IMR-90 (cell line): ENCODE measurements at regions not wholly inside any gene's neighbourhood (a gene's known extent, or its start where the extent isn't known, plus 50 kb on each side); places are given as distances from the start of the nearest gene placed in this dataset.
A peak's percentile ranks its signal among the peaks of the same experiment; 100 is the strongest.

Experiments used
- ATAC-seq: fragments of 200-7000 bp; cut with Tn5 transposase; 2 replicates; pipeline ENCODE4 v1.9.1; 2020; ENCODE audit warnings: low read depth, mild to moderate bottlenecking, moderate library complexity
- BruUV-seq: library from RNA; stranded (reverse); fragments of 400-500 nt; replicated peaks from 2 replicates; lab custom pipeline; 2021; lab: Mats Ljungman, UMichigan
- CTCF ChIA-PET: fragments of 300-600 bp; formaldehyde crosslinking; extraction: SDS; loops from one replicate; lab custom pipeline; 2021; ENCODE audit warnings: antibody characterized with exemption; lab: Yijun Ruan, JAX
- POLR2A ChIA-PET: fragments of 300-600 bp; sonication (Branson Sonifier 250); formaldehyde crosslinking; loops from one replicate; lab custom pipeline; 2022; ENCODE audit warnings: antibody characterized with exemption; ENCODE audit not compliant: unreplicated experiment; lab: Charles Lee
- DNase-seq: peaks from one replicate; pipeline ENCODE4 v3.0.0; 2013
- H2AFZ ChIP-seq: replicated peaks from 2 replicates; pipeline ENCODE3; 2013; ENCODE audit warnings: low read length, mild to moderate bottlenecking; ENCODE audit not compliant: poor library complexity
- H2AK5ac ChIP-seq: 2 replicates; pipeline ENCODE4 v1.6.1; 2013; ENCODE audit warnings: low read depth, low read length, inconsistent platforms
- H2AK9ac ChIP-seq: replicated peaks from 2 replicates; pipeline ENCODE3; 2013; ENCODE audit warnings: mild to moderate bottlenecking, low read depth, low read length, moderate library complexity; ENCODE audit not compliant: poor library complexity
- H2BK120ac ChIP-seq: 2 replicates; pipeline ENCODE4 v1.6.1; 2013; ENCODE audit warnings: low read depth, low read length, inconsistent platforms
- H2BK15ac ChIP-seq: 3 replicates; pipeline ENCODE4 v1.6.1; 2013; ENCODE audit warnings: low read depth, low read length, inconsistent platforms
- H2BK20ac ChIP-seq: 2 replicates; pipeline ENCODE4 v1.6.1; 2013; ENCODE audit warnings: low read depth, mild to moderate bottlenecking, inconsistent platforms, low read length, moderate library complexity
- H2BK5ac ChIP-seq: 2 replicates; pipeline ENCODE4 v1.6.1; 2013; ENCODE audit warnings: mild to moderate bottlenecking, low read depth, low read length, inconsistent platforms; ENCODE audit not compliant: poor library complexity, severe bottlenecking
- H3K14ac ChIP-seq: replicated peaks from 2 replicates; pipeline ENCODE4 v1.6.1; 2013; ENCODE audit warnings: low read depth, low read length, inconsistent platforms
- H3K18ac ChIP-seq: 2 replicates; pipeline ENCODE4 v1.6.1; 2013; ENCODE audit warnings: low read depth, low read length, control low read depth
- H3K23ac ChIP-seq: 2 replicates; pipeline ENCODE4 v1.6.1; 2013; ENCODE audit warnings: low read depth, low read length, inconsistent platforms
- H3K27ac ChIP-seq: 2 replicates; pipeline ENCODE4 v1.5.1; 2013; ENCODE audit warnings: mild to moderate bottlenecking, control low read depth, low read length; ENCODE audit not compliant: insufficient read depth
- H3K27me3 ChIP-seq: 2 replicates; pipeline ENCODE4 v1.6.1; 2013; ENCODE audit warnings: low read length; ENCODE audit not compliant: control insufficient read depth, insufficient read depth
- H3K36me3 ChIP-seq: 2 replicates; pipeline ENCODE4 v1.6.1; 2013; ENCODE audit warnings: low read length, mixed read lengths; ENCODE audit not compliant: control insufficient read depth, insufficient read depth
- H3K4ac ChIP-seq: 2 replicates; pipeline ENCODE4 v1.6.1; 2013; ENCODE audit warnings: low read depth, low read length, inconsistent platforms
- H3K4me1 ChIP-seq: 2 replicates; pipeline ENCODE4 v1.6.1; 2013; ENCODE audit warnings: low read length, mixed read lengths; ENCODE audit not compliant: control insufficient read depth, insufficient read depth
- H3K4me2 ChIP-seq: 2 replicates; pipeline ENCODE4 v1.6.1; 2013; ENCODE audit warnings: low read depth, mild to moderate bottlenecking, control low read depth, low read length, moderate library complexity
- H3K4me3 ChIP-seq: 2 replicates; pipeline ENCODE4 v1.5.1; 2013; ENCODE audit warnings: low read depth, mild to moderate bottlenecking, control low read depth, low read length, moderate library complexity; ENCODE audit not compliant: insufficient read depth
- H3K56ac ChIP-seq: 2 replicates; pipeline ENCODE4 v1.6.1; 2013; ENCODE audit warnings: low read length, inconsistent platforms; ENCODE audit not compliant: insufficient read depth; ENCODE audit errors: extremely low read depth
- H3K79me1 ChIP-seq, 2 experiments: 2 replicates each; pipeline ENCODE4 v1.6.1; 2013; ENCODE audit warnings: low read length in 2 of 2, inconsistent platforms in 1 of 2, low read depth in 1 of 2
- H3K9ac ChIP-seq: 2 replicates; pipeline ENCODE4 v1.6.1; 2013; ENCODE audit warnings: low read depth, low read length, control low read depth
- H3K9me1 ChIP-seq: 2 replicates; pipeline ENCODE4 v1.6.1; 2013; ENCODE audit warnings: low read length, inconsistent platforms; ENCODE audit not compliant: insufficient read depth
- H3K9me3 ChIP-seq: 2 replicates; pipeline ENCODE4 v1.6.1; 2013; ENCODE audit warnings: low read length; ENCODE audit not compliant: control insufficient read depth, insufficient read depth
- H4K20me1 ChIP-seq: 2 replicates; pipeline ENCODE4 v1.6.1; 2013; ENCODE audit warnings: low read length, inconsistent platforms; ENCODE audit not compliant: insufficient read depth
- H4K5ac ChIP-seq: 2 replicates; pipeline ENCODE4 v1.6.1; 2013; ENCODE audit warnings: mild to moderate bottlenecking, low read depth, low read length, control low read depth
- H4K8ac ChIP-seq, 2 experiments: 2 replicates each; pipeline ENCODE4 v1.6.1; 2013; ENCODE audit warnings: low read depth in 2 of 2, low read length in 2 of 2, control low read depth in 1 of 2, inconsistent platforms in 1 of 2
- H4K91ac ChIP-seq: 2 replicates; pipeline ENCODE4 v1.6.1; 2013; ENCODE audit warnings: low read depth, low read length, inconsistent platforms; ENCODE audit not compliant: insufficient read depth
- BHLHE40 ChIP-seq: fragments of 150-350 bp; IDR thresholded peaks from 2 replicates; pipeline ENCODE4 v1.6.1; 2016; ENCODE audit warnings: mild to moderate bottlenecking, low read depth, low read length
- CEBPB ChIP-seq: IDR thresholded peaks from 2 replicates; pipeline ENCODE4 v1.6.1; 2012; ENCODE audit warnings: low read depth, low read length, improper control_type of control experiment
- CHD1 ChIP-seq: IDR thresholded peaks from 2 replicates; pipeline ENCODE4 v1.6.1; 2012; ENCODE audit warnings: low read depth, low read length, improper control_type of control experiment
- CTCF ChIP-seq: conservative IDR thresholded peaks from 2 replicates; pipeline ENCODE4 v1.5.1; 2012; ENCODE audit warnings: mild to moderate bottlenecking, low read depth, low read length, improper control_type of control experiment
- FOS ChIP-seq: fragments of 150-350 bp; IDR thresholded peaks from 2 replicates; pipeline ENCODE4 v1.6.1; 2016; ENCODE audit warnings: low read depth, low read length
- NFE2L2 ChIP-seq: fragments of 150-350 bp; IDR thresholded peaks from 2 replicates; pipeline ENCODE4 v1.6.1; 2016; ENCODE audit warnings: low read depth, mild to moderate bottlenecking, low read length
- RAD21 ChIP-seq: IDR thresholded peaks from 2 replicates; pipeline ENCODE4 v1.6.1; 2012; ENCODE audit warnings: low read length, improper control_type of control experiment
- RFX5 ChIP-seq: IDR thresholded peaks from 2 replicates; pipeline ENCODE4 v1.8.0; 2012; ENCODE audit warnings: low read depth, mild to moderate bottlenecking, low read length, moderate library complexity
- SMC3 ChIP-seq: fragments of 150-350 bp; IDR thresholded peaks from 2 replicates; pipeline ENCODE4 v1.6.1; 2016; ENCODE audit warnings: low read depth, mild to moderate bottlenecking, antibody characterized with exemption, low read length, moderate library complexity
- WGBS, 2 experiments: methylation state at CpG; one replicate each; pipeline versions ENCODE4 v1.1.5 to v1.1.7; 2013; ENCODE audit warnings: missing lambda C conversion rate in 2 of 2; ENCODE audit not compliant: insufficient read length in 1 of 2; ENCODE audit errors: extremely low coverage in 2 of 2; 5-methylcytosine and 5-hydroxymethylcytosine counted together
- dilution Hi-C: fragments of 300-500 bp; cut with HindIII; formaldehyde crosslinking; loops from one replicate; pipeline ENCODE4 v1.14.3; 2018; ENCODE audit warnings: low sequenced_read_pairs; ENCODE audit not compliant: unreplicated experiment
- in situ Hi-C: fragments of 300-500 bp; cut with MboI; formaldehyde crosslinking; loops from 3 replicates; pipeline ENCODE4 v1.14.3; 2019; ENCODE audit warnings: low sequenced_read_pairs, inconsistent platforms, mixed read lengths
- intact Hi-C: fragments of 100-400 bp; cut with micrococcal nuclease; formaldehyde crosslinking; loops from 2 replicates; pipeline ENCODE4 v1.10.0; 2022
- TF ChIP-seq, protein P1 (sequence below): fragments of 150-350 bp; IDR thresholded peaks from 2 replicates; pipeline ENCODE4 v1.6.1; 2016; ENCODE audit warnings: low read depth, mild to moderate bottlenecking, low read length, moderate library complexity, borderline replicate concordance

DNA sequence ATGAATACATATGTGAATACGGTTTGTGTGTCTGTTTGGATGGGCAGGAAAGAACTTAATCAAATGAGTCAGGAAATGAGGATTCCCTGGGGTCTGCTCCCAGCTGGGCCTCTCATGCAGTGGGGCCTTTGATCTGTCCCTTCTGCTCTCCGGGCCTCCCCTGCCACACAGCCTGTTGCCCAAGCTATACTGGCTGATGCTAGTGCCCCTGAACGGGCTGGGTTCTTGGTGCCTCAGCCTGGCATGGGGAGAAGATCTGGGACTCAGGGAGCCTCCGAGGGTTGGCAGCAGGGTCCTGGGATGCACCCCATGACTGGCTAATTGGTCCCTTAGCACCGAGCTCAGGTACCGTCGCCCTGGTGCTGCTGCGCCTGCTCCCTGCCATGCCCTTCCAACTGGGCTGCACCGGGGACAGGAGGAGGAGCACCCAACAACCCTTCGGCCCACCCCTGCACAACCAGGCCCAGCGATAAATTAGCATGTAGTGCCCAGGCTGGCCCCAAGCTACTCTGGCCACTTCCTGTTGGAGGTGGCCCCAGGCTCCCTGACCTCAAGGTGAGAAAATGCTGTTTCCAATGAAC is 59.9 kb upstream of the DUSP5 start:
- H3K4me1 ChIP-seq: peaks cover 4% of the 10 kb centered on the region
- H3K56ac ChIP-seq: no peak overlapping the region
- H3K36me3 ChIP-seq: no peaks in the 10 kb centered on the region
- H3K4me3 ChIP-seq: no peak overlapping the region
- no peak for TF ChIP-seq CHD1
- no peak for TF ChIP-seq FOS
- no peak for TF ChIP-seq CTCF
- TF ChIP-seq SMC3: no peak
- TF ChIP-seq RAD21: no peak
- TF ChIP-seq CEBPB: no peak
- no peak for TF ChIP-seq RFX5
- no peak for TF ChIP-seq BHLHE40
- TF ChIP-seq, protein P1, sequence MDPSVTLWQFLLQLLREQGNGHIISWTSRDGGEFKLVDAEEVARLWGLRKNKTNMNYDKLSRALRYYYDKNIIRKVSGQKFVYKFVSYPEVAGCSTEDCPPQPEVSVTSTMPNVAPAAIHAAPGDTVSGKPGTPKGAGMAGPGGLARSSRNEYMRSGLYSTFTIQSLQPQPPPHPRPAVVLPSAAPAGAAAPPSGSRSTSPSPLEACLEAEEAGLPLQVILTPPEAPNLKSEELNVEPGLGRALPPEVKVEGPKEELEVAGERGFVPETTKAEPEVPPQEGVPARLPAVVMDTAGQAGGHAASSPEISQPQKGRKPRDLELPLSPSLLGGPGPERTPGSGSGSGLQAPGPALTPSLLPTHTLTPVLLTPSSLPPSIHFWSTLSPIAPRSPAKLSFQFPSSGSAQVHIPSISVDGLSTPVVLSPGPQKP: no peak
- no peak for TF ChIP-seq NFE2L2
- intact Hi-C loops: no loop called here
- H3K23ac ChIP-seq: no peak overlapping the region
- 0 out of 3 replicates have a peak overlapping the region, but pooled peaks have one; percentile 29 for H2BK15ac ChIP-seq
- H3K27me3 ChIP-seq: no peaks in the 10 kb centered on the region
- BruUV-seq: no TSS peak
- 0 out of 2 replicates have a peak overlapping the region, but pooled peaks have one; percentile 75 for H2AK5ac ChIP-seq
- no peak overlapping the region for H2BK20ac ChIP-seq
- H3K9me1 ChIP-seq: peaks cover 6% of the 10 kb centered on the region
- no peak overlapping the region for H4K8ac ChIP-seq
- in situ Hi-C loops: no loop called here
- DNase-seq (no peak), ATAC-seq (no peak)
- H4K5ac ChIP-seq: no peak overlapping the region
- H4K91ac ChIP-seq: no peak overlapping the region
- H2BK5ac ChIP-seq: no peak overlapping the region
- no peak overlapping the region for H2AK9ac ChIP-seq
- H4K20me1 ChIP-seq: no peaks in the 10 kb centered on the region
- H2AFZ ChIP-seq: peak overlapping the region; percentile 9
- POLR2A ChIA-PET: no interaction called here
- dilution Hi-C loops: no loop called here
- no peak overlapping the region for H3K18ac ChIP-seq
- H3K9me3 ChIP-seq: no peaks in the 10 kb centered on the region
- H3K14ac ChIP-seq: no peak overlapping the region
- H2BK120ac ChIP-seq: no peak overlapping the region
- 60% methylated on average over 3 of the region's 11 CpGs; no CpG with 5 or more reads in 1 of the 2 experiments for WGBS, 2 experiments
- no peak overlapping the region for H3K4me2 ChIP-seq
- CTCF ChIA-PET: no interaction called here
- H3K9ac ChIP-seq: no peak overlapping the region
- H3K79me1 ChIP-seq: 0 out of 4 replicates have a peak, but pooled peaks cover 0 to 4% of the 10 kb centered on the region in 2 experiments
- no peak overlapping the region for H3K4ac ChIP-seq
- no peak overlapping the region for H3K27ac ChIP-seq
